ENCODE measurements at regions not wholly inside any gene's neighbourhood (a gene's known extent, or its start where the extent isn't known, plus 50 kb on each side); places are given as distances from the start of the nearest gene placed in this dataset.

GRCh38 chr12:3342051-3342450 lies 149.0 kb upstream of the PRMT8 start:
- H3K27ac ChIP-seq (replicated peaks in 1 of 4), result no peak overlapping the region
- no peak for DNase-seq (ENCODE audit: extremely low spot score)
- H3K4me3 ChIP-seq, result no peak overlapping the region
- no peaks in the 10 kb centered on the region for H3K9me3 ChIP-seq
- peak in 2 of 3 experiments; percentile 24 to 36 for TF ChIP-seq CTCF (IDR thresholded peaks at IDR 0.05)
- no peak for TF ChIP-seq POLR2A (IDR thresholded peaks at IDR 0.05; ENCODE audit: low read depth)
- peaks cover 6 to 12% (median 9%) of the 10 kb centered on the region in 4 donors for H3K4me1 ChIP-seq
- WGBS, result 29% methylated on average over 7 of the region's 8 CpGs
- H3K27me3 ChIP-seq, result peaks cover 0 to 42% (median 0%) of the 10 kb centered on the region in 4 donors
- H3K36me3 ChIP-seq, result no peaks in the 10 kb centered on the region
- intact Hi-C loops (cut with DNase I), result no loop called here

GRCh38 chr12:3348055-3348454 lies 142.9 kb upstream of the PRMT8 start:
- Histone ChIP-seq H3K9me3 (no peaks in the 10 kb centered on the region), H3K27ac (replicated peaks in 1 of 4) (no peak overlapping the region), H3K27me3 (peaks cover 0 to 53% (median 0%) of the 10 kb centered on the region in 4 donors), H3K36me3 (no peaks in the 10 kb centered on the region), H3K4me1 (peaks cover 0 to 7% (median 0%) of the 10 kb centered on the region in 4 donors), H3K4me3 (no peak overlapping the region)
- no peak for TF ChIP-seq POLR2A (IDR thresholded peaks at IDR 0.05; ENCODE audit: low read depth)
- TF ChIP-seq CTCF (IDR thresholded peaks at IDR 0.05), result no peak
- no peak for TF ChIP-seq POLR2AphosphoS5 (IDR thresholded peaks at IDR 0.05)
- TF ChIP-seq EP300 (IDR thresholded peaks at IDR 0.05), result no peak
- intact Hi-C loops (cut with DNase I), result no loop called here
- DNase-seq (ENCODE audit: extremely low spot score), result no peak
- 88% methylated on average over 5 of the region's 5 CpGs for WGBS

- peaks cover 0 to 51% (median 0%) of the 10 kb centered on the region in 4 donors for H3K27me3 ChIP-seq
- H3K9me3 ChIP-seq, result no peaks in the 10 kb centered on the region
- no peak overlapping the region for H3K27ac ChIP-seq (replicated peaks in 1 of 4)
- no peak for DNase-seq (ENCODE audit: extremely low spot score)
- no peak overlapping the region for H3K4me3 ChIP-seq
- TF ChIP-seq EP300 (IDR thresholded peaks at IDR 0.05), result no peak
- WGBS, result 60% methylated on average over 1 of the region's 4 CpGs
- intact Hi-C loops (cut with DNase I), result no loop called here
- H3K36me3 ChIP-seq, result no peaks in the 10 kb centered on the region
- H3K4me1 ChIP-seq, result peaks cover 0 to 7% (median 2%) of the 10 kb centered on the region in 4 donors
These were observed 140.6 kb upstream of the PRMT8 start for GRCh38 chr12:3350432-3350831.

- H3K4me1 ChIP-seq, result peaks cover 0 to 7% (median 2%) of the 10 kb centered on the region in 4 donors
- 87% methylated on average over 4 of the region's 4 CpGs for WGBS
- H3K27ac ChIP-seq (replicated peaks in 1 of 4), result no peak overlapping the region
- H3K27me3 ChIP-seq, result peaks cover 0 to 45% (median 0%) of the 10 kb centered on the region in 4 donors
- H3K4me3 ChIP-seq, result no peak overlapping the region
- H3K36me3 ChIP-seq, result no peaks in the 10 kb centered on the region
- TF ChIP-seq POLR2AphosphoS5 (IDR thresholded peaks at IDR 0.05) (no peak), CTCF (IDR thresholded peaks at IDR 0.05) (no peak), POLR2A (IDR thresholded peaks at IDR 0.05; ENCODE audit: low read depth) (no peak), EP300 (IDR thresholded peaks at IDR 0.05) (no peak)
- no peak for DNase-seq (ENCODE audit: extremely low spot score)
- no peaks in the 10 kb centered on the region for H3K9me3 ChIP-seq
- intact Hi-C loops (cut with DNase I), result no loop called here
These were observed 139.3 kb upstream of the PRMT8 start for GRCh38 chr12:3351731-3352130.

- peaks cover 0 to 7% (median 2%) of the 10 kb centered on the region in 4 donors for H3K4me1 ChIP-seq
- 88% methylated on average over 6 of the region's 6 CpGs for WGBS
- no peak for DNase-seq (ENCODE audit: extremely low spot score)
- no peaks in the 10 kb centered on the region for H3K9me3 ChIP-seq
- no peaks in the 10 kb centered on the region for H3K36me3 ChIP-seq
- TF ChIP-seq EP300 (IDR thresholded peaks at IDR 0.05), result no peak
- TF ChIP-seq POLR2A (IDR thresholded peaks at IDR 0.05; ENCODE audit: low read depth), result no peak
- TF ChIP-seq POLR2AphosphoS5 (IDR thresholded peaks at IDR 0.05), result no peak
- TF ChIP-seq CTCF (IDR thresholded peaks at IDR 0.05), result no peak
- peaks cover 0 to 45% (median 0%) of the 10 kb centered on the region in 4 donors for H3K27me3 ChIP-seq
- intact Hi-C loops (cut with DNase I), result no loop called here
- H3K27ac ChIP-seq (replicated peaks in 1 of 4), result no peak overlapping the region
- no peak overlapping the region for H3K4me3 ChIP-seq
These were observed 138.8 kb upstream of the PRMT8 start for GRCh38 chr12:3352230-3352629.

Measured in esophagus muscularis mucosa (tissue), 4 donors.